ENCODE measurements at regions not wholly inside any gene's neighbourhood (a gene's known extent, or its start where the extent isn't known, plus 50 kb on each side); places are given as distances from the start of the nearest gene placed in this dataset.
"Not testable (repeated sequence)": the region's sequence is repeated elsewhere in the genome, so short reads cannot be mapped to it uniquely, and the experiment has no call there.

DNA sequence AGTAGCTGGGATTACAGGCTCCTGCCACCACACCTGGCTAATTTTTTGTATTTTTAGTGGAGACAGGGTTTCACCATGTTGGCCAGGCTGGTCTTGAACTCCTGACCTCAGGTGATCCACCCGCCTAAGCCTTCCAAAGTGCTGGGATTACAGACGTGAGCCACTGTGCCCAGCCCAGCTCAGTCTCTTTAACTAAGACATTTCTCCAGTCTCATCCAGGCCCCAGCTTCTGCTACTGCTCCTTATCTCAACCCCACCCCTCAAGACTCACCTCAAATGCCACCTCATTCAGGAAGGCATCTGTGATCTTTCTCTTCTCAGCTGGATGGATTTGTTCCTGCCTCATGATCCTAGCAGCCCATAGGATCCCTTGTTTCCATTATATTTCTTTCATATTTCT lies 85.9 kb upstream of the GRAMD1B start:
- DNase-seq = not testable (repeated sequence)

DNA sequence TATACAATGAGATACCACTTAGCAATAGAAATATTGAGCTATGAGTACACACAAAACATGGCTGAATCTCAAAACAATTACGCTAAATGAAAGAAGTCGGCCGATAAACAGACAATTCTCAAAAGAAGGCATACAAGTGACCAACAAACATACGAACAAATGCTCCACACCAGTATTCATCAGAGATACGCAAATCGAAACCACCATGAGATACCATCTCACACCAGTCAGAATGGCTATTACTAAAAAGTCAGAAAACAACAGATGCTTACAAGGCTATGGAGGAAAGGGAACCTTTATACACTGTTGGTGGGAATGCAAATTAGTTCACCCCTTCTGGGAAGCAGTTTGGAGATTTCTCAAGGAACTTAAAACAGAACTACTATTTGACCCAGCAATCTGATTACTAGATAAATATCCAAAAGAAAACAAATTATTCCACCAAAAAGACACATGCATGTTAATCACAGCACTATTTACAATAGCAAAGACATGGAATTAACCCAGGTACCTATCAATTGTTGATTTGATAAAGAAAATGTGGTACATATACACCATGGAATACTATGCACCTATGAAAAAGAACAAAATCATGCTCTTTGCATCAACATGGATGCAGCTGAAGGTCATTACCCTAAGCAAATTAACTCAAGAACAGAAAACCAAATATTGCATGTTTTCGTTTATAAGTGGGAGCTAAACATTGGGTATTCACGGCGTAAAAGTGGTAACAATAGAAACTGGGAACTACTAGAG lies 90.9 kb upstream of the GRAMD1B start:
- DNase-seq = no peak

DNA sequence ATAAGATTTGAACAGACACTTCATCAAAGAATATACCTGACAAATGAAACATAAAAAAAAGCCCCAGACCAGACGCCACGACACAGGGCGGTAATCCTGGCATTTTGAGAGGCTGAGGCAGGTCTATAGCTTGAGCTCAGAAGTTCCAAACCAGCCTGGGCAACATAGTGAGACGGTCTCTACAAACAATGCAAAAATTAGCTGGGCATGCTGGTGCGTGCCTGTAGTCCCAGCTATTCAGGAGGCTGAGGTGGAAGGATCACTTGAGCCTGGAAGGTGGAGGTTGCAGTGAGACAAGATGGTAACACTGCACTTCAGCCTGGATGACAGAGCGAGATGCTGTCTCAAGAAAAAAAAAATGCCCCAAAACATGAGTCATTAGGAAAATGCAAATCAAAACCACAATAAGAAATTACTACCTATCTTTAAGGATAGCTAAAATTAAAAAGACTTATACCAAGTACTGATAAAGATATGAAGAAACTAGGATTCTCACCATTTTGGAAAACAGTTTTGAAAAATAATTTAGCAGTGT lies 91.7 kb upstream of the GRAMD1B start:
- no peak for DNase-seq

GRCh38 chr11:123334925-123335324 lies 95.1 kb upstream of the GRAMD1B start:
- DNase-seq = no peak

DNA sequence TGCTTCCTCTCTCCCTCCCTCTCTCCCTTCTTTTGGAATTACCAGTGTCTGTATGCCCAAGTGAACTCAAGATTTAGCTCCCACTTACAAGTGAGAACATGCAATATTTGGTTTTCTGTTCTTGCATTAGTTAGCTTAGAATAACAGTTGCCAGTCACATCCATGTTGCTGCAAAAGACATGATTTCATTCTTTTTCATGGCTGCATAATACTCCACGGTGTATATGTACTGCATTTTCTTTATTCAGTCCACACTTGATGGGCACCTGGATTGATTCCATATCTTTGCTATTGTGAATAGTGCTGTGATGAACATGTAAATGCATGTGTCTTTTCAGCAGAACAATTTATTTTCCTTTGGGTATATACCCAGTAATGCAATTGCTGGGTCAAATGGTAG lies 97.5 kb upstream of the GRAMD1B start:
- not testable (repeated sequence) for DNase-seq

DNA sequence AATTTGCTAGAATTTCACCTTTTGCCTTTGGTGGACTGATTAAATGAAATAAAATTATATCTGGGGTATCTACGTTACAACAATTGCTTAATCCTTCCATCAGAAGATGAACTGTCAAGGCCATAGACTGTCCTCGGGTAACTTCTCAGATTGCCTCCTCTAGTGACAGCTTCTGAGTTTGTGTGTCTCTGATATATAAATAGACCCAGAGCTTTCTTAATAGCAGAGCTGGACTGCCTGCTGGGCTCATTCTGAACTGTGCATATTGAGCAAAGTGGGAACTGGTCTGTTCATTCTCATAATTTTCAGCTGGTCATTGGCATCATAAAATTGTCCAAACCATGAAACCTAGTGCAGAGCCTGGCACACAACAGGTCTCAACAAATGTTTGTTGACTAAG lies 99.1 kb upstream of the GRAMD1B start:
- DNase-seq = no peak

DNA sequence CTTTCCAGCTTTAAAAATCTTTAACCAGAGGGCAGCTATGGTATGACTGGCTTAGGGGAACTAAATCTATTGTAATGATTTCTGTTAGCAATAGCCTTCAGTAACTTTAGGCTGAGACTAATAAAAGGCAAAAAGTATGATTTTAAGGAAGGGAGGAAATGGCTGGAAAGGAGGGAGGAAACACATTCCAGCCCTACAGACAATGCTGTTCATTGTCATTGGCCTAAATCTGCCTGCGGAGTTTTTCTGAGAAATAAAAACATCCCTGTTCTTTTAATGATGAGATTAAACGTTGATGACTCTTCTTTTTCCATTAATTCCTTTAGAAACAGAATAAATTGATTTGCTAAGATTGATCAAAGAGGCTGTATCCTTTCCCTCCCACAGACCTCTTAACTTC lies 99.6 kb upstream of the GRAMD1B start:
- DNase-seq = no peak

- DNase-seq = no peak
Observed at GRCh38 chr11:123330071-123330470, 100.0 kb upstream of the GRAMD1B start.

- DNase-seq = no peak
Observed at GRCh38 chr11:123328281-123328867, 101.7 kb upstream of the GRAMD1B start.

DNA sequence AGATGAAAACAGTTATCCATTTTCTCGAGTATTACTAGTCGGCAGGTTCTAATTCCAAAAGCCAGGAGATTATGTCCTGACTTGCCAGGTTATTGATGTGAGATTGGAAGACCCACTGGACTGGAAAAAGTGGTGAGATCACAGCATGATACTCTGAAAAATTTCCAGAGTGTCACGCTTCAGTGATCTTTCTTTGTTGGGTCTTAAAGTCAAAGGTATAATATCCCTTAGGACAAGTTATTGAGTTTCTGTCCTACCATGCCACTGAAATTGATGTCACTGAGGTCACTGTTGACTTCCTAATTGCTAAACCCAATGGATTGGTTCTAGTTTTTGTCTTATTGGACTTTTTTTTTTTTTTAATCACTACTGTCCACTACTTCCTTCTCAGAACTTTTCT lies 104.5 kb upstream of the GRAMD1B start:
- DNase-seq = no peak

- DNase-seq = peak; percentile 22
Observed at GRCh38 chr11:123323568-123323967, 106.5 kb upstream of the GRAMD1B start.

DNA sequence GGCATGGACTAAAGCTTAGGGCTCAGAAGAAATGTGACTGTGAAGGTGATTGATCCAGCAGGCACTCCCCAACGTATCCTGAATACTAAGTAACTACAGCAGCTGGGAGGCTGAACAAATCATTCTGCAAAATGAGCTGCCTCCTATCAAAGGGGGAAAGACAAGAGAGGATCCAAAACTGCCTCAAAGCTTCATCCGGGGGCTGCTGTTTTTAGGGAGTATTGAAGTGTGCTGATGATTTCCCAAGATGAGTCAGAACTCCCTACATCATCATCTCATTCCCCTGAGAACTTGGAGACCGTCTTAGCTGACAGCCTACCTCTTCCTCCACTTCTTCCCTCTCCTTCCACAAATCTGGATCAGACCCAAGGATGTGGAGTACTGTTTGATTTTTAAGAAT lies 108.4 kb upstream of the GRAMD1B start:
- DNase-seq = no peak

GRCh38 chr11:123318623-123319022 lies 111.4 kb upstream of the GRAMD1B start:
- no peak for DNase-seq

DNA sequence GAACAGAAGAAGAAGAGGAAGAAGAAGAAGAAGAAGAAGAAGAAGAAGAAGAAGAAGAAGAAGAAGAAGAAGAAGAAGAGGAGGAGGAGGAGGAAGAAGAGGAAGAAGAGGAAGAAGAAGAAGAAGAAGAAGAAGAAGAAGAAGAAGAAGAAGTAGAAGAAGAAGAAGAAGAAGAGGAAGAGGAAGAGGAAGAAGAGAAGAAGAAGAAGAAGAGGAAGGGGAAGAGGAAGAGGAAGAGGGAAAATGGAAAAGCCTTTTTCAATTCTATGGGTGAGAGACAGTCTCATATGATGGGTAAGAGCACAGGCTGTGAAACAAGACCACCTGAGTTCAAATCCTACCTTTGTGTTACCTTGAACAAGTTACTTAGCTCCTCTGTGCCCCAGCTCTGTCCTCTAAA lies 111.9 kb upstream of the GRAMD1B start:
- DNase-seq = not testable (repeated sequence)

DNA sequence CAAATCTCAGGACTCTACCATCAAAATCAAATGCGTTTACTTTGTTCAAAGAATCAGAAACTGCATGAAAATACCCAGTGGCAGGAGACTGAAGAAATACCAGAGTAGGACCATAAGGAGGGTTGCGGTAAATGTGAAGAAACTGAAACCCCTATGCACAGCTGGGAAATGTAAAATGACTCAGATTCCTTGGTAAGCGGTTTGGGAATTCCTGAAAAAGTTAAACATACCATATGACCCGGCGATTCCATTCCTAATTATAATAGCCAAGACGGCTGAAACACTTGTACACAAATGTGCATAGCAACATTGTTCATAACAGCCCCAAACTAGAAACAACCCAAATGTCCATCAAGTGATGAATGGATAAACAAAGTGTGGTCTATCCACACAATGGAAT lies 114.1 kb upstream of the GRAMD1B start:
- DNase-seq = no peak

- no peak for DNase-seq
Observed at GRCh38 chr11:123314972-123315371, 115.1 kb upstream of the GRAMD1B start.

DNA sequence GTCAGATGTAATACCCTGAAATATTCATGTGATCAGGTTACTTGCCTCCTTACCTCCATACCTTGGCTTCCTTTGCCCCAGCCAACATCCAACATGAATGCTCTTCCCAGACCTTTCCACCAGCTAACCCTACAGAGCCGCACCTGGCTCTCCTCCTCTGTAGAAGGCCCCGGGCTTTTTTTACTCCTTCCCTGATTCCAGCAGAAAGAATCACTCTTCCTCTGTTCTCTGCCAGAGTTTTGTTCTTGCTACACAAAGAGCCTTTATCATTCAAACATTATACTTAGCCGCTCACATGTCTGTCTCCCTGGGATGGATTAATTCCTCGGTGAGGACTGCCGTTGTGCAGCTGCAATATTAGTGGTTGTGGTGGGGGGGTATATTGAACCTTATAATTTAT lies 116.8 kb upstream of the GRAMD1B start:
- DNase-seq = no peak

GRCh38 chr11:123308077-123308476 lies 113.0 kb upstream of the CLMP start:
- peak; percentile 38 for DNase-seq

GRCh38 chr11:123307276-123307675 lies 112.2 kb upstream of the CLMP start:
- no peak for DNase-seq

- no peak for DNase-seq
Observed at GRCh38 chr11:123306531-123306930, 111.5 kb upstream of the CLMP start.

- DNase-seq = no peak
Observed at GRCh38 chr11:123305601-123306375, 110.7 kb upstream of the CLMP start.

DNA sequence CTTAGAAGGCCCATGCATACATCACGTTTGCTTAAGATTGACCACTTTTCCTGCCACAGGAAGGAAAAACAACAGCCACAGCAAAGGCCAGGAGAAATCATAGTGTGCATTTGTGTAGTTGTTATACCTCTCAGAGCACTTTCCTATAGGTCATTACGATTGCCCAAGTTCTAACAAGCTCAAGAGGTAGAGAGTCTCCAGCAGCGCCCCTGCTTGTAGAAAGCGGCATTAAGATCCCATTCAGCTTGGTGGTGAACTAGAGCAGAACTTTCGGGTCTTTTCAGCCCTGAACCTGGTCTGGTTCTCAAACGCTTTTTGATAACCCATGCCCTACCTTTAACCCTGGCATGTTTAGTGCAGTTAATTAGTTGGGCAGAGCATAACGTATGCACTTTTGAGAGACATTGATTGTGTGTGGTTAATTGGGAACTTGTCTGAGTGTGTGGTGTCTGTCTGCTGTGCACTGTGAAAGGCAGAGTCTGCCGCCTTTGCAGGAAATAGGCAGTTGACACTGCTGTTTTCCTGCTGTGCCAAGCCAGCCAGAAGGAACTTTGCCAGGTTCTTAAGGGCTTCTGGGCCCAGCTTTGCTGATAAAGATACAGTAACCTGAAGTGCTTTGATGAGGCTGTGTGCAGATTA lies 109.9 kb upstream of the CLMP start:
- DNase-seq = no peak

GRCh38 chr11:123303924-123304323 lies 108.9 kb upstream of the CLMP start:
- no peak for DNase-seq

All from NCI-H1436 (cell line).